GM19043 (cell line): ENCODE measurements at regions not wholly inside any gene's neighbourhood (a gene's known extent, or its start where the extent isn't known, plus 50 kb on each side); places are given as distances from the start of the nearest gene placed in this dataset.
"Not testable (repeated sequence)": the region's sequence is repeated elsewhere in the genome, so short reads cannot be mapped to it uniquely, and the experiment has no call there.

Experiments
- ATAC-seq: cut with Tn5 transposase; IDR thresholded peaks from one replicate; pipeline ENCODE4 v1.9.1; 2021; ENCODE audit warnings: low read depth; ENCODE audit not compliant: unreplicated experiment

- no peak for ATAC-seq
These were observed 65.5 kb downstream of the RBMY1A1 start for GRCh38 chrY:21600170-21600569.

- ATAC-seq, result no peak
These were observed 66.8 kb downstream of the RBMY1A1 start for GRCh38 chrY:21601524-21601923.

- no peak for ATAC-seq
These were observed 67.9 kb downstream of the RBMY1A1 start for GRCh38 chrY:21602590-21602989.

- ATAC-seq, result no peak
These were observed 101.5 kb downstream of the RBMY1A1 start for GRCh38 chrY:21636137-21636536.

- no peak for ATAC-seq
These were observed 115.8 kb downstream of the RBMY1A1 start for GRCh38 chrY:21650496-21650895.

- ATAC-seq, result not testable (repeated sequence)
These were observed 124.4 kb downstream of the RBMY1A1 start for GRCh38 chrY:21659057-21659456.

GRCh38 chrY:21679590-21679989 is 144.9 kb downstream of the RBMY1A1 start:
- peak; percentile 53 for ATAC-seq

GRCh38 chrY:21686369-21686768 is 151.7 kb downstream of the RBMY1A1 start:
- not testable (repeated sequence) for ATAC-seq

GRCh38 chrY:21701951-21702350 is 167.3 kb downstream of the RBMY1A1 start:
- ATAC-seq, result not testable (repeated sequence)

GRCh38 chrY:21702927-21703326 is 168.2 kb downstream of the RBMY1A1 start:
- not testable (repeated sequence) for ATAC-seq

- ATAC-seq, result no peak
These were observed 170.6 kb downstream of the RBMY1A1 start for GRCh38 chrY:21705309-21705708.

GRCh38 chrY:21706611-21707010 is 171.9 kb downstream of the RBMY1A1 start:
- not testable (repeated sequence) for ATAC-seq

GRCh38 chrY:21735489-21736060 is 158.8 kb downstream of the RBMY1D start:
- ATAC-seq, result not testable (repeated sequence)

- not testable (repeated sequence) for ATAC-seq
These were observed 149.3 kb downstream of the RBMY1D start for GRCh38 chrY:21744998-21745397.

GRCh38 chrY:21760243-21760642 is 134.1 kb downstream of the RBMY1D start:
- not testable (repeated sequence) for ATAC-seq

- ATAC-seq, result not testable (repeated sequence)
These were observed 126.5 kb downstream of the RBMY1D start for GRCh38 chrY:21767824-21768223.

GRCh38 chrY:21782174-21782860 is 112.0 kb downstream of the RBMY1D start:
- ATAC-seq, result not testable (repeated sequence)

- no peak for ATAC-seq
These were observed 80.7 kb downstream of the RBMY1D start for GRCh38 chrY:21813484-21814233.

- no peak for ATAC-seq
These were observed 79.8 kb downstream of the RBMY1D start for GRCh38 chrY:21814491-21814890.

GRCh38 chrY:21821881-21822280 is 72.4 kb downstream of the RBMY1D start:
- ATAC-seq, result no peak

GRCh38 chrY:21827593-21827992 is 66.7 kb downstream of the RBMY1D start:
- ATAC-seq, result no peak
